ENCODE measurements at regions not wholly inside any gene's neighbourhood (a gene's known extent, or its start where the extent isn't known, plus 50 kb on each side); places are given as distances from the start of the nearest gene placed in this dataset.
A peak's percentile ranks its signal among the peaks of the same experiment; 100 is the strongest.

DNA sequence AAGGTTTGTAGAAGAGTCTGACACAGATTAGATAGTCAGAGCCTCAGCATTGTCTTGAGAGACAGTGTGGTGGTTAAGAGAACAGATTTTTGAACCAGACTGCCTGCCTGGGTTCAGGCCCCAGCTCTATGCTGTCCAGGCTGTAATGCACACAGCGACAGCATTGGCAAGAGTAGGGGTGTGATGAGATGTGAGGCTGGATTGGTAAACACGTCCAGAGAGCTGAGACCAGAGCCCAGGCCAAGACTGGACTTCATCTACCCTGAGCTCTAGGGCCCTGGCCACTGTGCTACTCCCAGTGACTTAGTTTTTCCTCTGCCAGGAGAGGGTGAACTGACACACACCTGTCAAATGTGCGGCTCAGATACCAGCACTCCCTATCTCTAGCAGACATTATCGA lies 360.4 kb downstream of the RPS24 start:
- no peak overlapping the region for H3K27ac ChIP-seq
- H3K4me1 ChIP-seq: no peaks in the 10 kb centered on the region
- H3K27me3 ChIP-seq: no peaks in the 10 kb centered on the region
- no peaks in the 10 kb centered on the region for H3K36me3 ChIP-seq
- no peak overlapping the region for H3K4me3 ChIP-seq
- DNase-seq (no peak), ATAC-seq (ENCODE audit: low FRiP score in 2 of 2) (peak in 1 of 2 donors; percentile 5)
- H3K9me3 ChIP-seq: no peaks in the 10 kb centered on the region
- 76 to 83% methylated on average over 3 to 4 of the region's 4 CpGs for WGBS, 2 donors
- TF ChIP-seq EP300 (IDR thresholded peaks at IDR 0.05) (no peak), POLR2AphosphoS5 (IDR thresholded peaks at IDR 0.05) (no peak), POLR2A (IDR thresholded peaks at IDR 0.05) (no peak)
- TF ChIP-seq, protein P1, sequence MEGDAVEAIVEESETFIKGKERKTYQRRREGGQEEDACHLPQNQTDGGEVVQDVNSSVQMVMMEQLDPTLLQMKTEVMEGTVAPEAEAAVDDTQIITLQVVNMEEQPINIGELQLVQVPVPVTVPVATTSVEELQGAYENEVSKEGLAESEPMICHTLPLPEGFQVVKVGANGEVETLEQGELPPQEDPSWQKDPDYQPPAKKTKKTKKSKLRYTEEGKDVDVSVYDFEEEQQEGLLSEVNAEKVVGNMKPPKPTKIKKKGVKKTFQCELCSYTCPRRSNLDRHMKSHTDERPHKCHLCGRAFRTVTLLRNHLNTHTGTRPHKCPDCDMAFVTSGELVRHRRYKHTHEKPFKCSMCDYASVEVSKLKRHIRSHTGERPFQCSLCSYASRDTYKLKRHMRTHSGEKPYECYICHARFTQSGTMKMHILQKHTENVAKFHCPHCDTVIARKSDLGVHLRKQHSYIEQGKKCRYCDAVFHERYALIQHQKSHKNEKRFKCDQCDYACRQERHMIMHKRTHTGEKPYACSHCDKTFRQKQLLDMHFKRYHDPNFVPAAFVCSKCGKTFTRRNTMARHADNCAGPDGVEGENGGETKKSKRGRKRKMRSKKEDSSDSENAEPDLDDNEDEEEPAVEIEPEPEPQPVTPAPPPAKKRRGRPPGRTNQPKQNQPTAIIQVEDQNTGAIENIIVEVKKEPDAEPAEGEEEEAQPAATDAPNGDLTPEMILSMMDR (IDR thresholded peaks at IDR 0.05): no peak

DNA sequence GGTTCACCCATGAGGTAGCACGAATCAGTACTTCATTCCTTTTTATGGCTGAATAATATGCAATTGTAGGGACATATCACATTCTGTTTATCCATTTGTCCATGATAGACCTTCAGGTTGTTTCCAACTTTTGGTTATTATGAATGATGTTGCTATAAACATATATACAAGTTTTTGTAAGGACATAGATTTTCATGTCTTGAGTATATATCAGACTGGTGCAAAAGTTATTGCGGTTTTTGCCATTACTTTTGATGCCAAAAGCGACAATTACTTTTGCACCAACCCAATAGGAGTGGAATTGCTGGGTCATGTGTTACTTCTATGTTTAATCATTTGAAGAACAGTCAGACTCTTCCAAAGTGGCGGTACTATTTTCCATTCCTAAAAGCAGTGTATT lies 361.5 kb downstream of the RPS24 start:
- WGBS, 2 donors: 91 to 95% methylated on average over 4 of the region's 4 CpGs
- H3K4me1 ChIP-seq: no peaks in the 10 kb centered on the region

DNA sequence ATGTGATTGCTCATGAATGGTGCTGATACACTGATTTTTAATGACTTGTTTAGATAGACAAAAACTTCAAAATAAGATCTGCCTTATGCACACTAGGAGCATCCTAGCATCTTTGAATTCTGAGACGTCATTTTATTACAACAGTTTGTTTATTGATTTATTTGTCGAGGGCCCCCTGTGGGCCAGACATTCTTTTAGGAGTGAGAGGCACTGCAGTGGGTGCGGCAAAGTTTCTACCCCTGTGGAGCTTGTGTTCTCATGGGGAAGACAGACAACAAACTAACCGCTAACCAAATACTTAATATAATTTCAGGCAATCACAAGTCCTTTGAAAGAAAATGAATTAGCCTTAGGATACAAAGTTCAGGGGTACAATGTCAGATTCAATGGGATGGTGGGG lies 363.1 kb downstream of the RPS24 start:
- Histone ChIP-seq H3K27me3 (no peaks in the 10 kb centered on the region), H3K9me3 (no peaks in the 10 kb centered on the region), H3K27ac (no peak overlapping the region), H3K36me3 (no peaks in the 10 kb centered on the region), H3K4me1 (peaks cover 0 to 3% (median 3%) of the 10 kb centered on the region in 4 donors), H3K4me3 (no peak overlapping the region)
- DNase-seq: no peak
- no peak for ATAC-seq (ENCODE audit: low FRiP score in 2 of 2)
- TF ChIP-seq, protein P1 (IDR thresholded peaks at IDR 0.05): no peak
- no peak for TF ChIP-seq EP300 (IDR thresholded peaks at IDR 0.05)
- no peak for TF ChIP-seq POLR2A (IDR thresholded peaks at IDR 0.05)
- TF ChIP-seq POLR2AphosphoS5 (IDR thresholded peaks at IDR 0.05): no peak
- 86 to 88% methylated on average over 4 of the region's 4 CpGs for WGBS, 2 donors

More for the DNA sequence above, 361.5 kb downstream of the RPS24 start:
- H3K4me3 ChIP-seq: no peak overlapping the region
- H3K27me3 ChIP-seq: no peaks in the 10 kb centered on the region
- H3K9me3 ChIP-seq: no peaks in the 10 kb centered on the region
- DNase-seq (no peak), ATAC-seq (ENCODE audit: low FRiP score in 2 of 2) (no peak)
- no peaks in the 10 kb centered on the region for H3K36me3 ChIP-seq
- no peak overlapping the region for H3K27ac ChIP-seq
- TF ChIP-seq POLR2A (IDR thresholded peaks at IDR 0.05) (no peak), EP300 (IDR thresholded peaks at IDR 0.05) (no peak), POLR2AphosphoS5 (IDR thresholded peaks at IDR 0.05) (no peak)
- TF ChIP-seq, protein P1 (IDR thresholded peaks at IDR 0.05): no peak

DNA sequence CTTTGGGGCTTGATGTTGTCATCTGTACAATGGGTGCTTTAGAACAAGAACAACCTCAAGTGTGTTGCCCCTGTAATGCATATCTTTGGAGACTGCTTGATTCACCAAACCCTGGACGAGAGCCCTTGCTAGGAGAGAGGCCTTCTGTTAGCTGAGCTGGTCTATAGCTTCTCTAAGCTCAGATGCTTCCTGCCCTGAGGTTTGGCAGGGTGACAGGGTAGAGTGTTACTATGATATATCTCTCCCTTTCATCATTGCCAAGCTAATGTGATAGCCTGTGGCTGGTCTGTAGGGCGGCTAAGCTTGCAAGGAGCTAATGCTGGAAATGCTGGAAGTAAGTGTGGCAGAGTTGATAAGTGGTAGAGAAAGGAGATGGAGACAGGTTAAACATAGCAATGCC lies 364.1 kb downstream of the RPS24 start:
- TF ChIP-seq, protein P1 (IDR thresholded peaks at IDR 0.05): no peak
- TF ChIP-seq POLR2A (IDR thresholded peaks at IDR 0.05) (no peak), EP300 (IDR thresholded peaks at IDR 0.05) (no peak), POLR2AphosphoS5 (IDR thresholded peaks at IDR 0.05) (no peak)
- DNase-seq: no peak
- WGBS, 2 donors: 63 to 65% methylated on average over 1 to 2 of the region's 2 CpGs
- no peak for ATAC-seq (ENCODE audit: low FRiP score in 2 of 2)
- H3K36me3 ChIP-seq: no peaks in the 10 kb centered on the region
- no peak overlapping the region for H3K27ac ChIP-seq
- no peak overlapping the region for H3K4me3 ChIP-seq
- peaks cover 0 to 8% (median 5%) of the 10 kb centered on the region in 4 donors for H3K4me1 ChIP-seq
- no peaks in the 10 kb centered on the region for H3K27me3 ChIP-seq
- no peaks in the 10 kb centered on the region for H3K9me3 ChIP-seq

DNA sequence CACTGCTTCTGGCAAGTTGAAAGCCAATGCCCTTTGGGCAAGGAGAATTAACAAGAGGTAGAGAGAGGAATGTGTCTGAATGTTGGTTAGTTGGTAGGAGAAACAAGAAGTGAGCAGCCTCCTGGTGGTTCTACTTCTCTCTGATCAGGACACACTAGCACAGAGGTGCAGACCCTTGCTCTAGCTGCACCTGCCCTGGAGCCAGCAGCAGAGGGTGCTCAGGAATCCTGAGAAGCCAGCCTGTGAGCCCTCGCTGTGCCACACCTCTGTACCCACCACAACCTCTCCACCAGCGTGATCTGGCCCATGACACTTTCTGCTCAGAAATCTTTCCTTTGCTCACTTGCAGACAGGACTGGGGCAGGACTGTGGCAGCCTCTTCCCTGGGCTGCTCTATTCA lies 364.7 kb downstream of the RPS24 start:
- Histone ChIP-seq H3K9me3 (no peaks in the 10 kb centered on the region), H3K27me3 (no peaks in the 10 kb centered on the region), H3K4me3 (no peak overlapping the region), H3K27ac (no peak overlapping the region), H3K36me3 (no peaks in the 10 kb centered on the region), H3K4me1 (peaks cover 0 to 8% (median 5%) of the 10 kb centered on the region in 4 donors)
- TF ChIP-seq POLR2AphosphoS5 (IDR thresholded peaks at IDR 0.05) (no peak), EP300 (IDR thresholded peaks at IDR 0.05) (no peak), POLR2A (IDR thresholded peaks at IDR 0.05) (no peak)
- TF ChIP-seq, protein P1 (IDR thresholded peaks at IDR 0.05): no peak
- 53 to 83% methylated on average over 2 of the region's 2 CpGs for WGBS, 2 donors
- DNase-seq (no peak), ATAC-seq (ENCODE audit: low FRiP score in 2 of 2) (no peak)
